Left ventricle myocardium superior (tissue), 1 donor: ENCODE measurements at regions not wholly inside any gene's neighbourhood (a gene's known extent, or its start where the extent isn't known, plus 50 kb on each side); places are given as distances from the start of the nearest gene placed in this dataset.

Source experiments
- ATAC-seq: fragments of 200-7000 bp; cut with Tn5 transposase; one replicate; pipeline ENCODE4 v1.9.1; 2020; ENCODE audit warnings: mild to moderate bottlenecking, moderate library complexity
- DNase-seq: peaks from one replicate; pipeline ENCODE4 v3.0.0-alpha.2; 2020
- intact Hi-C: fragments of 100-400 bp; cut with micrococcal nuclease; formaldehyde crosslinking; loops from one replicate; pipeline ENCODE4 v1.11.0; 2022
- donor health status: DM: no; HTN: yes; CAD: no; lungs with severe emphysema.

DNA sequence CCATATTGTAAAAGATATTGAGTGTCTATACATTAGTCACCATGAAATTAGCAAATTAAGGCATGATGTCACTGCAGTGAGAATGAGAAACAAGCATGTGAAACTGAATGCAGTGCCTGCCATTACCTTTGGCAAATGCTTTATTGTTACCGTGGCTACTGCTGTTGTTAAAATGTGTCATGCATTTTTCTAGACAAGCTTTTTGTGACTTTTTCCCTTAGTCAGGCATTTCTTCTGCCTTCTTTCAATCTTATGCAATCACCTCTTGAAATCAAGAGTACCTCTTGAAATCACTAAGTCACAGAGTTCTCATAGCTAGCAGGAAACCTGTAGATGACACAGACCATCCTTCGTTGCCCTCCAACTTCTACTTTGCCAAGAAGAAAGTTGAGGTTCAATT is 461.7 kb upstream of the TENM4 start:
- DNase-seq, result no peak
- no peak for ATAC-seq
- intact Hi-C loops, result no loop called here

DNA sequence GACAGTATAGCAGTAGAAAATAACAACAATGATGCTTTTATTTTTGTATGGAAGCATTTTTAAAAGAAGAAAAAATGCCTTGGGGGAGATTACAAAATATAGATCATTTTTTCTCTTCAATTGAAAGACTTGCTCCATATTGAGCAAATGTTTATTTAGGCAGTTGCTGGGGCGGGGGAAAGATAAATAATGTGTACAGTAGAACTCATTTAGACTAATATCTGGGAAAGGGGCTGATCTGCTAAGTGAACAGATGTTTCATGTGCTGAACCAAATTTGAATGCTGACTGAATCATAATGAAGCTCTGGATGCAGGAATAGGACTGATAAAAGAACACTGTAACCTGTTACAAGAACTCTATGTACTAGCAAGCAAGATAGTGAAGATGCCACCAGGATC is 457.1 kb upstream of the TENM4 start:
- intact Hi-C loops, result no loop called here
- no peak for ATAC-seq
- no peak for DNase-seq

- DNase-seq (no peak), ATAC-seq (no peak)
- intact Hi-C loops, result no loop called here
Observed at GRCh38 chr11:79896258-79896657, 455.4 kb upstream of the TENM4 start.

DNA sequence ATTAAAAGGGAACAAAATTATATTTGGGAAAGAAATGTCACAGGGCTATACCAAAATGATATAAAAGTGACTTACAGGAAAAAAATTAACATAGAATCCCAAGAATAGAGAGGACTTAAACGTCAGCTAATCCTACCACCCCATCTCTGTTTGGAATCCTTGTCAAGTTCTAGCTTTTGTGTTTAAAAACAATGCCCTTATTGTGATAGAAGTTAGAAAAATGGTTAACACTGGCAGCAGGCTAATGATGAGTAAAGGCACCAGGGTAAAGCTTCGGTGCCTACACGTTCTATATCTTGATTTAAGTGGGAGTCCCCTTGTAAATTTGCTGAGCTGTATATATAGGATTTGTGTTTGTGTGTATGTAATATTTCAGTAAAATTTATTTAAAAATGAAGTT is 453.3 kb upstream of the TENM4 start:
- ATAC-seq, result no peak
- DNase-seq, result no peak
- intact Hi-C loops, result no loop called here

DNA sequence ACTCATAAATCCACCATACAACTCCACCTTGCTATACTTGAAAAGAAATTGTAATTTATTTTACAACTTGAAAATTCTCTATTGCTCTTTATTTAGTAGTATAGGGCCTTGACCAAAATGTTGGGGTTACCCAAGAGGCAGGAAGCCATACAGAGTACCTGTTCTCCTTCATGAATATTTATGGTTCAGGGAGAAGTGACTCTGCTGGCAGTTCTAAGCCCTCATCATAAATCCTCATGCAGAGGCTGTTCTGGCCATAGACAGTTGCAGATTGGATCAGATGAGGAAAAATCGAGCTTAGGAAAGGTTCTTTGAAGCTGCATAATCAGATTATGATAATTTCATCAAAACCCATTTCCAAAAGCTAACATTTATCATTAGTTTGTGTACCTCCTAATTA is 449.4 kb upstream of the TENM4 start:
- ATAC-seq, result no peak
- intact Hi-C loops, result no loop called here
- DNase-seq, result no peak

GRCh38 chr11:79864882-79865281 is 424.1 kb upstream of the TENM4 start:
- intact Hi-C loops, result no loop called here
- DNase-seq (no peak), ATAC-seq (no peak)

DNA sequence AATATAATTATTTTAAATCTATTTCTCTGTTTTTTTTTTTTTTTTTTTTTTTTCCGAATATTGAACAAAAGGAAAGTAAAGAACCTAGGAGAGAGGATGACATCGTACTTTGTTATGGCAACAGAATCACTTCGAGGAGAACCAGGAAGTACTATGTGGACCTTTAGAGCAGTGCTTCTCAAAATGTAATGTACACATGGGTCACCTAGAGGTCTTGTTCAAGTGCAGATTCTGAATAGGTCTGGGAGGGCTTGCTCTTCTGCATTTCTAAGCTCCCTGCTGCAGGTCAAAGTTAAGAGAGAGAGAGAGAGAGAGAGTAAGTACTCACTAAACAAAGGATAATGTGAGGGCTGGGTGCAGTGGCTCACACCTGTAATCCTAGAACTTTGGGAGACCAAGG is 419.5 kb upstream of the TENM4 start:
- ATAC-seq (no peak), DNase-seq (no peak)
- intact Hi-C loops, result no loop called here

- intact Hi-C loops, result no loop called here
- DNase-seq (no peak), ATAC-seq (no peak)
Observed at GRCh38 chr11:79857377-79858214, 416.8 kb upstream of the TENM4 start.

DNA sequence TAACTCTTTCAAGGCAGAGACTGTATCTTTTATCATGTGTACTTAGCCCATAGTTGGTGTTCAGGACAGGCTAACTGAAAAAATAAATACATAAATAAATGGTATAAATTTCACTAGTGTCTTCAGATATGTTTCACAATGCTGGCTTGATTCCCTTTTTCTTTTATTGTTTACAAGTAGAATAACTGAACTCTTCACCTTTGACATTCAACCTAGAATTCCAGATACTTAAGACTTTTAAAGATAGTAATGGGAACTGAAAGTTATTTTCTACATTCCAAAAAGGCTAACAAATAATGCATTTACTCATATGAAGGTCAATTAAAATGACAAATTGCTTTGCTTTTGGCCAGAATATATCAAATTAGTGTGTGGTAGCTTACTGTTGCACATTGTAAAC is 411.3 kb upstream of the TENM4 start:
- intact Hi-C loops, result no loop called here
- ATAC-seq, result no peak

GRCh38 chr11:79845002-79845709 is 404.3 kb upstream of the TENM4 start:
- ATAC-seq (peak; percentile 87), DNase-seq (no peak)
- intact Hi-C loops, result no loop called here

More for the DNA sequence above, 411.3 kb upstream of the TENM4 start:
- no peak for DNase-seq

GRCh38 chr11:79834015-79834414 is 393.2 kb upstream of the TENM4 start:
- intact Hi-C loops, result no loop called here
- DNase-seq (no peak), ATAC-seq (no peak)

GRCh38 chr11:79830446-79830845 is 389.6 kb upstream of the TENM4 start:
- intact Hi-C loops, result no loop called here
- ATAC-seq (no peak), DNase-seq (no peak)

GRCh38 chr11:79829891-79830290 is 389.1 kb upstream of the TENM4 start:
- DNase-seq (no peak), ATAC-seq (no peak)
- intact Hi-C loops, result no loop called here

DNA sequence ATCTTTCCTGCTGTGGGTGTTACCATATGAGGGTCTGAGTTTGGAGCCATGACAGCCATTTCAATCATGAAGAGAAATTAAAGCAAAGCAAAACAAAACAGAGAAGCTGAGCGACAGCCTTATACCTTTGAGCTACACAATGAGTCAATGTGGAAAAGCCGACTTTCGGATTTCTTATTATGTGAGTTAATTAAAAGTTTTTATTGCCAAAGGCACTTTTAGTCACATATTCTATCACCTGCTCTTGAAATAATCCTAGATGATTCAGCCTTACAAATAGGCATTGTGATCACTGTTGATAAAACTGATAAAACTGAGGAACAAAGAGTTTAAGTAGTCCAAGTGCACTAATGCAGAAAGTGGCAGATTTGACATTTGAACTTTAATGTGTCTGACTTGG is 381.9 kb upstream of the TENM4 start:
- DNase-seq, result no peak
- no peak for ATAC-seq
- intact Hi-C loops, result no loop called here

DNA sequence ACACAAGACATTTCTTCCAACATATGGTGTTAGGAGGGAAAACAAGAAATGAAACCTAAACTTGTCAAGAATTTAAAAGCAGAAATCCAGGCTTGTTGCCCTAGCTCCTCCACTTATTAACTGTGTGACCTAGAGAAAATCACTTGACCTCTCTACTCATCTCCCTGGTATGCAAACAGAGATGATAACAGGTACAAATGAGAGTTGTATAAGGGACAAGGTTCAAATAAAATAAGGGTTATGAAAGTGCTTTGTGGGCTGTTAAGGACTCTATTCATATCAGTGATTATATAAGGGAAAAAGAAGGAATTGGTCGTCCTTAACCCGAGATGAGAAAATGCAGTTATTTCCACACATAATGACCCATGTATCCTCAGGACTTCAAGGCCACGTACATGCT is 372.7 kb upstream of the TENM4 start:
- DNase-seq (no peak), ATAC-seq (no peak)
- intact Hi-C loops, result no loop called here

DNA sequence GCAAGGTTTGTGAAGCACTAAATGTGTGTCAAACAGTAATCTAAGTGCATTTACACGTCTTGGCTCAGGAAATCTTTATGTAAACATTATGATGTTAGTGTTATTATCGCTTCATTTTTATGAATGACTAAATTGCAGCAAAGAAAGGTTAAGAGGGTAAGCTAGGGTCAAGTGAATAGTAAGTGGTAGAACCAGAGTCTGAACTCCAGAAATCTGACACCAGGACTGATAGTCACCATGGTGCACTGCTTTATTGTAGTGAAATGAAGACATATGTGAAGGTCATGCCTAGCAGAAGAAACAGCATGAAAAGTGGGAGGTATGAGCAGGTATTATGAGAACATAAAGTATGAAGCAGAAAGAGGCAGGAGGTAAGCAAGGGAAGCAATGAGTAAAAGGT is 368.7 kb upstream of the TENM4 start:
- ATAC-seq (peak; percentile 41), DNase-seq (no peak)
- intact Hi-C loops, result no loop called here

DNA sequence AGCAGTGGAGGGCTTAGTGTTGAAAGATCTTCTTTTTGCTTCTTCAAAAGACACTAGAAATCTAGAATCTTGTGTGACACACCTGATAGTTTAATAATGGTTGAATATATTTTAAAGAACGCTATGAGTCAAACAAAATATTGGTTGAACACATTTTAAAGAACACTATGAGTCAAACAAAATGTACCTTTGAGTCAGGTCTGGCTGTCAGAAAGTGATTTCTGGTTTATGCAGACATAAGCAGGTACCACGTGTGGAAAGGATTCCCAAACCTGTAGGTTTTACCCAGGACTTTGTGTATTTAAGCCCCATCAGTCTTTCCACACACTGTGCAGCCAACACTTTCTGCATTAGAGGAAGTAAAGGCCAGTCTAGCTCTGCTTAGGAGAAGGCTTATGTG is 366.7 kb upstream of the TENM4 start:
- no peak for ATAC-seq
- intact Hi-C loops, result no loop called here
- DNase-seq, result no peak

GRCh38 chr11:79796704-79797103 is 355.9 kb upstream of the TENM4 start:
- no peak for ATAC-seq
- intact Hi-C loops, result no loop called here
- no peak for DNase-seq

DNA sequence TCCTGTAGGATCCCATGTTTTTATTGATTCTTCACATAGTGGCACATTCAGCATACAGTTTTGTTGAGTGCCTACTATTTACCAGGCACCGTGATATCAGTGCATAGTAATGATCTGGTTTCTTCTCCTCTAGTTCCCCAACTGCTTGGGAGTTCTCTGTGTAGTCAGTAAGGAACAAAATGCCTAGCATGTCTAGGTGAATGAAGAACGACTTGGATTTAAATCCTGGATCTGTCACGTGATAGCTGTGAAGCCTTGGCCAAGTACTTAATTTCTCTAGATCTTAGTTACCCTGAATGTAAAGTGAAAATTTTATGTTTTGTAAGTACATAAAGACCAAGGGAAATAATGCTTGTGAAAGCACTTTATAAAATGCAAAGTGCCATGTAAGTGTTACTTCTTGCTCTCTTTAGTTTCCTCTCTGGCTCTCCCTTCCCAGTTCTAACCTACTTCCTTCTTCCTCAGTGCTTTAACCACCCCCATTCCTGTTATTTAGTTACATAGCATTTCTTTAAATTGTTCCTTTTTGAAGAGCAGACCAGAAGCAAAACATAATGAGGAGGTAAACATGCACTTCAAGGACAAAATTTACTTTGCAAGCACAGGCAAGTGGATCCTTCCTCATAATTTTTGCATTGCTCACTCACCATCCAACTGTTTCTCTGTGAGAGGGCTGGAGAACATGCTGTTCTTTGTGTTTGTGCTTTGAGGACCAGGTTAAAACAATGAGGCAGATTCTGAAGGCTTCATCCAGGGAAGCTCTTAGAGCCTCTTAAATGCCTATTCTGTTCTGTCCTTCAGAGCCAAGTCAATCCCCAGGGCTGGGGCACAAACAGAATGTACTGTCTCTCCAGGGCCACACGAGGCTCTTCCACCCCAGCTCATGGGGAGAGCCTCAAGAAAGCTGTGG is 353.9 kb upstream of the TENM4 start:
- ATAC-seq, result no peak
- intact Hi-C loops, result no loop called here
- DNase-seq, result no peak

GRCh38 chr11:79794057-79794456 is 353.2 kb upstream of the TENM4 start:
- intact Hi-C loops, result no loop called here
- DNase-seq, result no peak
- no peak for ATAC-seq
